IPS-20b (cell line): ENCODE measurements at regions not wholly inside any gene's neighbourhood (a gene's known extent, or its start where the extent isn't known, plus 50 kb on each side); places are given as distances from the start of the nearest gene placed in this dataset.

Experiments used
- H3K27ac ChIP-seq: one replicate; pipeline ENCODE4 v1.5.1; 2013; ENCODE audit warnings: low read length
- H3K27me3 ChIP-seq: 2 replicates; pipeline ENCODE4 v1.6.1; 2013; ENCODE audit warnings: mild to moderate bottlenecking, low read length, inconsistent platforms; ENCODE audit not compliant: insufficient read depth
- H3K36me3 ChIP-seq: 2 replicates; pipeline ENCODE4 v1.6.1; 2013; ENCODE audit warnings: low read depth, mild to moderate bottlenecking, inconsistent platforms, low read length, moderate library complexity; ENCODE audit not compliant: insufficient read depth
- H3K4me1 ChIP-seq: 2 replicates; pipeline ENCODE4 v1.6.1; 2013; ENCODE audit warnings: mild to moderate bottlenecking, control low read depth, inconsistent platforms, low read length, moderate library complexity; ENCODE audit not compliant: insufficient read depth
- H3K4me3 ChIP-seq: 2 replicates; pipeline ENCODE4 v1.5.1; 2013; ENCODE audit warnings: mild to moderate bottlenecking, low read length, inconsistent platforms
- H3K9ac ChIP-seq: 2 replicates; pipeline ENCODE4 v1.6.1; 2013; ENCODE audit warnings: low read depth, mild to moderate bottlenecking, inconsistent platforms, low read length, moderate library complexity
- H3K9me3 ChIP-seq: 2 replicates; pipeline ENCODE4 v1.6.1; 2013; ENCODE audit warnings: mild to moderate bottlenecking, low read depth, low read length, inconsistent platforms; ENCODE audit not compliant: insufficient read depth

- Histone ChIP-seq H3K9me3 (no peaks in the 10 kb centered on the region), H3K9ac (no peak overlapping the region), H3K36me3 (no peaks in the 10 kb centered on the region), H3K27ac (no peak overlapping the region), H3K4me1 (peaks cover 14% of the 10 kb centered on the region; the same call in 1 of the 2 replicates), H3K4me3 (no peak overlapping the region), H3K27me3 (no peaks in the 10 kb centered on the region)
Observed at GRCh38 chr16:54808890-54809289, 121.8 kb upstream of the IRX5 start.

- Histone ChIP-seq H3K27ac (no peak overlapping the region), H3K9me3 (no peaks in the 10 kb centered on the region), H3K4me1 (peaks cover 11% of the 10 kb centered on the region; the same call in 1 of the 2 replicates), H3K27me3 (no peaks in the 10 kb centered on the region), H3K4me3 (no peak overlapping the region), H3K36me3 (no peaks in the 10 kb centered on the region), H3K9ac (no peak overlapping the region)
Observed at GRCh38 chr16:54806881-54807360, 123.7 kb upstream of the IRX5 start.

- no peak overlapping the region for H3K4me3 ChIP-seq
- H3K27ac ChIP-seq: no peak overlapping the region
- H3K9ac ChIP-seq: no peak overlapping the region
- no peaks in the 10 kb centered on the region for H3K36me3 ChIP-seq
- H3K4me1 ChIP-seq: peaks cover 11% of the 10 kb centered on the region; the same call in 1 of the 2 replicates
- no peaks in the 10 kb centered on the region for H3K9me3 ChIP-seq
- H3K27me3 ChIP-seq: no peaks in the 10 kb centered on the region
Observed at GRCh38 chr16:54806378-54806777, 124.3 kb upstream of the IRX5 start.

GRCh38 chr16:54805648-54806047 is 125.0 kb upstream of the IRX5 start:
- H3K9me3 ChIP-seq: no peaks in the 10 kb centered on the region
- peaks cover 11% of the 10 kb centered on the region; the same call in 1 of the 2 replicates for H3K4me1 ChIP-seq
- no peak overlapping the region for H3K9ac ChIP-seq
- no peak overlapping the region for H3K4me3 ChIP-seq
- H3K27me3 ChIP-seq: no peaks in the 10 kb centered on the region
- no peaks in the 10 kb centered on the region for H3K36me3 ChIP-seq
- no peak overlapping the region for H3K27ac ChIP-seq

GRCh38 chr16:54801057-54801844 is 129.4 kb upstream of the IRX5 start:
- no peak overlapping the region for H3K27ac ChIP-seq

GRCh38 chr16:54798267-54798666 is 132.4 kb upstream of the IRX5 start:
- no peaks in the 10 kb centered on the region for H3K36me3 ChIP-seq
- no peak overlapping the region for H3K27ac ChIP-seq
- H3K4me3 ChIP-seq: no peak overlapping the region
- no peaks in the 10 kb centered on the region for H3K27me3 ChIP-seq
- H3K4me1 ChIP-seq: no peaks in the 10 kb centered on the region
- no peak overlapping the region for H3K9ac ChIP-seq
- H3K9me3 ChIP-seq: no peaks in the 10 kb centered on the region

More at GRCh38 chr16:54801057-54801844, 129.4 kb upstream of the IRX5 start:
- no peak overlapping the region for H3K4me3 ChIP-seq
- H3K9me3 ChIP-seq: no peaks in the 10 kb centered on the region
- H3K4me1 ChIP-seq: peaks cover 5% of the 10 kb centered on the region; the same call in 1 of the 2 replicates
- H3K27me3 ChIP-seq: no peaks in the 10 kb centered on the region
- H3K9ac ChIP-seq: no peak overlapping the region
- no peaks in the 10 kb centered on the region for H3K36me3 ChIP-seq

- Histone ChIP-seq H3K9ac (no peak overlapping the region), H3K27ac (no peak overlapping the region), H3K4me3 (no peak overlapping the region), H3K27me3 (no peaks in the 10 kb centered on the region), H3K9me3 (no peaks in the 10 kb centered on the region), H3K36me3 (no peaks in the 10 kb centered on the region), H3K4me1 (no peaks in the 10 kb centered on the region)
Observed at GRCh38 chr16:54796211-54796610, 134.5 kb upstream of the IRX5 start.

- Histone ChIP-seq H3K9me3 (no peaks in the 10 kb centered on the region), H3K9ac (no peak overlapping the region), H3K36me3 (no peaks in the 10 kb centered on the region), H3K27me3 (no peaks in the 10 kb centered on the region), H3K4me1 (no peaks in the 10 kb centered on the region), H3K27ac (no peak overlapping the region), H3K4me3 (no peak overlapping the region)
Observed at GRCh38 chr16:54792811-54793210, 137.9 kb upstream of the IRX5 start.

- Histone ChIP-seq H3K27ac (no peak overlapping the region), H3K4me1 (no peaks in the 10 kb centered on the region), H3K36me3 (no peaks in the 10 kb centered on the region), H3K27me3 (no peaks in the 10 kb centered on the region), H3K9me3 (peaks cover 11% of the 10 kb centered on the region; the same call in 1 of the 2 replicates), H3K4me3 (no peak overlapping the region), H3K9ac (no peak overlapping the region)
Observed at GRCh38 chr16:54787045-54787444, 143.6 kb upstream of the IRX5 start.

- H3K27ac ChIP-seq: no peak overlapping the region
- no peaks in the 10 kb centered on the region for H3K27me3 ChIP-seq
- H3K36me3 ChIP-seq: no peaks in the 10 kb centered on the region
- no peak overlapping the region for H3K4me3 ChIP-seq
- H3K4me1 ChIP-seq: 0 out of 2 replicates have a peak, but pooled peaks cover 3% of the 10 kb centered on the region
- H3K9ac ChIP-seq: no peak overlapping the region
- H3K9me3 ChIP-seq: peaks cover 11% of the 10 kb centered on the region; the same call in 1 of the 2 replicates
Observed at GRCh38 chr16:54783980-54784379, 146.7 kb upstream of the IRX5 start.

GRCh38 chr16:54783226-54783625 is 147.4 kb upstream of the IRX5 start:
- no peaks in the 10 kb centered on the region for H3K36me3 ChIP-seq
- H3K27me3 ChIP-seq: no peaks in the 10 kb centered on the region
- 0 out of 2 replicates have a peak, but pooled peaks cover 3% of the 10 kb centered on the region for H3K4me1 ChIP-seq
- no peak overlapping the region for H3K9ac ChIP-seq
- no peak overlapping the region for H3K4me3 ChIP-seq
- no peak overlapping the region for H3K27ac ChIP-seq
- peaks cover 11% of the 10 kb centered on the region; the same call in 1 of the 2 replicates for H3K9me3 ChIP-seq

GRCh38 chr16:54780266-54780665 is 150.4 kb upstream of the IRX5 start:
- Histone ChIP-seq H3K9me3 (no peaks in the 10 kb centered on the region), H3K4me3 (no peak overlapping the region), H3K36me3 (no peaks in the 10 kb centered on the region), H3K27ac (no peak overlapping the region), H3K27me3 (no peaks in the 10 kb centered on the region), H3K9ac (no peak overlapping the region), H3K4me1 (0 out of 2 replicates have a peak, but pooled peaks cover 3% of the 10 kb centered on the region)
